ENCODE measurements at regions not wholly inside any gene's neighbourhood (a gene's known extent, or its start where the extent isn't known, plus 50 kb on each side); places are given as distances from the start of the nearest gene placed in this dataset.

- DNase-seq (ENCODE audit: extremely low read depth in 1 of 11, low read depth in 9 of 11, low spot score in 4 of 11), result no peak
Measured at GRCh38 chr9:116039893-116040292, 113.7 kb upstream of the PAPPA start.

- DNase-seq (ENCODE audit: extremely low read depth in 1 of 11, low read depth in 9 of 11, low spot score in 4 of 11), result no peak
Measured at GRCh38 chr9:116042321-116042720, 111.3 kb upstream of the PAPPA start.

- DNase-seq (ENCODE audit: extremely low read depth in 1 of 11, low read depth in 9 of 11, low spot score in 4 of 11), result no peak
Measured at GRCh38 chr9:116045083-116045482, 108.5 kb upstream of the PAPPA start.

GRCh38 chr9:116048081-116048480 is 105.5 kb upstream of the PAPPA start:
- DNase-seq (ENCODE audit: extremely low read depth in 1 of 11, low read depth in 9 of 11, low spot score in 4 of 11), result no peak

GRCh38 chr9:116049456-116049855 is 104.1 kb upstream of the PAPPA start:
- no peak for DNase-seq (ENCODE audit: extremely low read depth in 1 of 11, low read depth in 9 of 11, low spot score in 4 of 11)

- DNase-seq (ENCODE audit: extremely low read depth in 1 of 11, low read depth in 9 of 11, low spot score in 4 of 11), result no peak
Measured at GRCh38 chr9:116051528-116051927, 102.1 kb upstream of the PAPPA start.

GRCh38 chr9:116055536-116055935 is 98.1 kb upstream of the PAPPA start:
- DNase-seq (ENCODE audit: extremely low read depth in 1 of 11, low read depth in 9 of 11, low spot score in 4 of 11), result no peak

GRCh38 chr9:116057371-116057770 is 96.2 kb upstream of the PAPPA start:
- no peak for DNase-seq (ENCODE audit: extremely low read depth in 1 of 11, low read depth in 9 of 11, low spot score in 4 of 11)

GRCh38 chr9:116058421-116058820 is 95.2 kb upstream of the PAPPA start:
- no peak for DNase-seq (ENCODE audit: extremely low read depth in 1 of 11, low read depth in 9 of 11, low spot score in 4 of 11)

- no peak for DNase-seq (ENCODE audit: extremely low read depth in 1 of 11, low read depth in 9 of 11, low spot score in 4 of 11)
Measured at GRCh38 chr9:116059466-116059865, 94.1 kb upstream of the PAPPA start.

GRCh38 chr9:116060631-116061030 is 93.0 kb upstream of the PAPPA start:
- no peak for DNase-seq (ENCODE audit: extremely low read depth in 1 of 11, low read depth in 9 of 11, low spot score in 4 of 11)

- DNase-seq (ENCODE audit: extremely low read depth in 1 of 11, low read depth in 9 of 11, low spot score in 4 of 11), result no peak
Measured at GRCh38 chr9:116061546-116062205, 91.9 kb upstream of the PAPPA start.

GRCh38 chr9:116062206-116062550 is 91.4 kb upstream of the PAPPA start:
- no peak for DNase-seq (ENCODE audit: extremely low read depth in 1 of 11, low read depth in 9 of 11, low spot score in 4 of 11)

- DNase-seq (ENCODE audit: extremely low read depth in 1 of 11, low read depth in 9 of 11, low spot score in 4 of 11), result no peak
Measured at GRCh38 chr9:116064970-116065369, 88.6 kb upstream of the PAPPA start.

GRCh38 chr9:116066221-116066620 is 87.4 kb upstream of the PAPPA start:
- DNase-seq (ENCODE audit: extremely low read depth in 1 of 11, low read depth in 9 of 11, low spot score in 4 of 11), result no peak

GRCh38 chr9:116067566-116067965 is 86.0 kb upstream of the PAPPA start:
- no peak for DNase-seq (ENCODE audit: extremely low read depth in 1 of 11, low read depth in 9 of 11, low spot score in 4 of 11)

- no peak for DNase-seq (ENCODE audit: extremely low read depth in 1 of 11, low read depth in 9 of 11, low spot score in 4 of 11)
Measured at GRCh38 chr9:116070256-116070914, 83.2 kb upstream of the PAPPA start.

GRCh38 chr9:116072046-116072445 is 81.5 kb upstream of the PAPPA start:
- DNase-seq (ENCODE audit: extremely low read depth in 1 of 11, low read depth in 9 of 11, low spot score in 4 of 11), result no peak

- no peak for DNase-seq (ENCODE audit: extremely low read depth in 1 of 11, low read depth in 9 of 11, low spot score in 4 of 11)
Measured at GRCh38 chr9:116073826-116074225, 79.8 kb upstream of the PAPPA start.

GRCh38 chr9:116074658-116075057 is 78.9 kb upstream of the PAPPA start:
- DNase-seq (ENCODE audit: extremely low read depth in 1 of 11, low read depth in 9 of 11, low spot score in 4 of 11), result no peak

- no peak for DNase-seq (ENCODE audit: extremely low read depth in 1 of 11, low read depth in 9 of 11, low spot score in 4 of 11)
Measured at GRCh38 chr9:116075191-116075590, 78.4 kb upstream of the PAPPA start.
